Gastroesophageal sphincter (tissue), 3 donors: ENCODE measurements at regions not wholly inside any gene's neighbourhood (a gene's known extent, or its start where the extent isn't known, plus 50 kb on each side); places are given as distances from the start of the nearest gene placed in this dataset.

Experiments
- CTCF ChIP-seq, 4 experiments: fragments of 200-600 bp in 2 of 4; fragments of 450-650 bp in 2 of 4; sonication (generic) in 1 of 4; IDR thresholded peaks; one replicate each; pipeline ENCODE4 v1.5.1; 2017 to 2019; ENCODE audit warnings: antibody characterized with exemption in 4 of 4, mild to moderate bottlenecking in 2 of 4, moderate library complexity in 2 of 4
- EP300 ChIP-seq: sonication (generic); formaldehyde crosslinking; IDR thresholded peaks from one replicate; pipeline ENCODE4 v1.6.1; 2017; ENCODE audit warnings: antibody characterized with exemption, mild to moderate bottlenecking
- POLR2A ChIP-seq, 2 donors: fragments of 450-650 bp; IDR thresholded peaks; one replicate each; pipeline ENCODE4 v1.6.1; 2017; ENCODE audit warnings: antibody characterized with exemption in 2 of 2, mild to moderate bottlenecking in 2 of 2, moderate library complexity in 1 of 2

- TF ChIP-seq CTCF (IDR thresholded peaks at IDR 0.05) (no peak), EP300 (no peak), POLR2A (IDR thresholded peaks at IDR 0.05) (no peak)
Observed at GRCh38 chr18:65349635-65350034, 401.2 kb upstream of the CDH7 start.
